ENCODE measurements at regions not wholly inside any gene's neighbourhood (a gene's known extent, or its start where the extent isn't known, plus 50 kb on each side); places are given as distances from the start of the nearest gene placed in this dataset.

DNA sequence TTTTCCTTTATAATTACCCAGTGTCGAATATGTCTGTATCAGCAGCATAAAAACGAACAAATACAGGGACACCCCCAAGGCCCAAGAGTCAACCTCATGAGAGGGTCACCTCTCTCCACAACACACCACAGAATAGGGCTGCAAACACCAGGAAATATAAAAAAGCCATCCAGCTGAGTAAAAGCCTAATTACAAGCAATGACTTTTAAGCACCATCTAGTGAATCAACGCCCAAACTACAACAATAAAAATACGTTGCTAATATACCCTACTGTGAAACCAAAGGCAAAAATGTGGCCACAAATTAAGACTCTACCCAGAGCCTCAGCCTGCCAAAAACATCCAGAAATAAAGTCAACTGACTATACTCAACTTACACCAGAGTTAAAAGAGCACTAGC is 817.9 kb upstream of the NEGR1 start:
- no peaks in the 10 kb centered on the region for H3K27me3 Mint-ChIP-seq (ENCODE audit: insufficient read depth)
- H3K4me3 Mint-ChIP-seq = no peak overlapping the region
- no peaks in the 10 kb centered on the region for H3K9me3 Mint-ChIP-seq
- no peak overlapping the region for H3K27ac Mint-ChIP-seq
- no peak for DNase-seq (ENCODE audit: low spot score)
- no peaks in the 10 kb centered on the region for H3K36me3 Mint-ChIP-seq (ENCODE audit: low read depth)
- H3K4me1 Mint-ChIP-seq (ENCODE audit: low read depth) = no peaks in the 10 kb centered on the region
- intact Hi-C loops (cut with micrococcal nuclease) = no loop called here

DNA sequence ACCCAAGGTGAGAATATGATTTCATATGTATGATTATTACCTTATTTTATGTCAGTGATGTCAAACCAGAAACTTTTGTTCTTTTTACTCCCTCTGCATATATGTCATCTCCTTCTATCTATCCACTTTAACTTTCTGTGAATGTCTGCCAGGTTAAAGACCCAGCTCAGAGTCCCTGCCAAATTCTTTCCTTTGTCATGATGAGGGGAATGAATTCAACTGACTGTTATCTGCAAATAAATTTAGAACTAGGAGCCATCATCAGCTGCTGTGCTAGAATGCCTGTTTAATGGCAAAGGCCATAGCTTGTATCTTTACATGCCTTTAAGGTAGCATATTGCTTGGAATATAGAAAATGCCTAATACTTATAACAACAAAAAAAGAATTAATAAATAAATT is 815.6 kb upstream of the NEGR1 start:
- Mint-ChIP-seq H3K27ac (no peak overlapping the region), H3K4me1 (ENCODE audit: low read depth) (no peaks in the 10 kb centered on the region), H3K9me3 (no peaks in the 10 kb centered on the region), H3K36me3 (ENCODE audit: low read depth) (no peaks in the 10 kb centered on the region), H3K4me3 (no peak overlapping the region), H3K27me3 (ENCODE audit: insufficient read depth) (no peaks in the 10 kb centered on the region)
- DNase-seq (ENCODE audit: low spot score) = no peak
- intact Hi-C loops (cut with micrococcal nuclease) = no loop called here

DNA sequence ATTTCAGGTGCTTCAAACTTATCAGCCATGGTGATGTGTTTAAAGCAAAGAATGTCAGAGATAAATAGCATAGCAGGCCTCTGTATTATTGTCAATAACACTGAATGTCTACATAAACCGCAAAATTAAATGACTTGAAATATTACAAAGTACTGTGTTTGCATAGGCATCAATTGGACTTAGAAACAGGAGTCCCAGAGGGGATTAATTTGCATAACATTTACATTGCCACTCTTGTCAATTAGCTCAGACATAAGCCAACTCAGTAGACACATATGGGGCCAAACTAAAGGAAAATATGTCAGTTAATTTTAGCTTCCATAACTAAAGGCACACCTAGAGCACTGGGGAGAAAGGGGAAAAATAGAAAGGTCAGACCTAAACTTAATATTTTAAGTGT is 814.5 kb upstream of the NEGR1 start:
- intact Hi-C loops (cut with micrococcal nuclease) = no loop called here
- Mint-ChIP-seq H3K27me3 (ENCODE audit: insufficient read depth) (no peaks in the 10 kb centered on the region), H3K36me3 (ENCODE audit: low read depth) (no peaks in the 10 kb centered on the region), H3K27ac (no peak overlapping the region), H3K9me3 (no peaks in the 10 kb centered on the region), H3K4me3 (no peak overlapping the region), H3K4me1 (ENCODE audit: low read depth) (no peaks in the 10 kb centered on the region)
- DNase-seq (ENCODE audit: low spot score) = no peak

DNA sequence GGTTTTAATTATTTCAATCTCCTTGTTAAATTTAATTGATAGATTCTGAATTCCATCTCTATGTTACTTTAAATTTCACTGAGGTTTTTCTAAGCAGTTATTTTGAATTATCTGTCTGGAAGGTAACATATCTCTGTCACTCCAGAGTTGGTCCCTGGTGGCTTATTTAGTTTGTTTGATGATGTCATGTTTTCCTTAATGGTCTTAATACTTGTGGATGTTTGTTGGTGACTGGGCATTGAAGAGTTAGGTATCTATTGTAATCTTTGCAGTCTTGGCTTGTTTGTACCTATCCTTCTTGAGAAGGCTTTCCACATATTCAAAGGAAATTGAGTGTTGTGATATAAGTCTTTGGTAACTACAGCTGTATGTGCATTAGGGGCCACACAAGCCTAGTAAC is 810.0 kb upstream of the NEGR1 start:
- Mint-ChIP-seq H3K9me3 (no peaks in the 10 kb centered on the region), H3K4me1 (ENCODE audit: low read depth) (no peaks in the 10 kb centered on the region), H3K27me3 (ENCODE audit: insufficient read depth) (no peaks in the 10 kb centered on the region), H3K36me3 (ENCODE audit: low read depth) (no peaks in the 10 kb centered on the region), H3K27ac (no peak overlapping the region), H3K4me3 (no peak overlapping the region)
- intact Hi-C loops (cut with micrococcal nuclease) = no loop called here
- DNase-seq (ENCODE audit: low spot score) = no peak

DNA sequence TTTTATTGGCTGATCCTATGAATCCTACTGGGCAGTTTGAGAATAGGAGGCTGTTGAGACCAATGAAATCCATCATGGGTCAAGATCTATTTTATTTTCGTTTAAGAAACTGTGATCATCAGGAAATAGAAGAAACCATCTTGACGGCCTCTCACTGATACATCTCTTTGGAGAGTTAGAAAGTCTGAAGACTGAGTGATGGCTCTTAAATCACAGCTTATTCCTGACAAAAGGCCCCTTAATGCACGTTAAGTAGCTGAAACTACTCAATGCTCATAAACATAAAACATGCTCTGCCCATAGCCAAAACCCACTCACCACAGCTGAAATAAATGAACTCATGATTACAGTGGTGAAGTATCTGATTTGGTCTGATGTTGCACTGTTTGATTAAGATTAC is 784.5 kb upstream of the NEGR1 start:
- no peak overlapping the region for H3K27ac Mint-ChIP-seq
- no peaks in the 10 kb centered on the region for H3K36me3 Mint-ChIP-seq (ENCODE audit: low read depth)
- intact Hi-C loops (cut with micrococcal nuclease) = no loop called here
- no peaks in the 10 kb centered on the region for H3K4me1 Mint-ChIP-seq (ENCODE audit: low read depth)
- peaks cover 7% of the 10 kb centered on the region for H3K9me3 Mint-ChIP-seq
- H3K4me3 Mint-ChIP-seq = no peak overlapping the region
- no peaks in the 10 kb centered on the region for H3K27me3 Mint-ChIP-seq (ENCODE audit: insufficient read depth)
- no peak for DNase-seq (ENCODE audit: low spot score)

DNA sequence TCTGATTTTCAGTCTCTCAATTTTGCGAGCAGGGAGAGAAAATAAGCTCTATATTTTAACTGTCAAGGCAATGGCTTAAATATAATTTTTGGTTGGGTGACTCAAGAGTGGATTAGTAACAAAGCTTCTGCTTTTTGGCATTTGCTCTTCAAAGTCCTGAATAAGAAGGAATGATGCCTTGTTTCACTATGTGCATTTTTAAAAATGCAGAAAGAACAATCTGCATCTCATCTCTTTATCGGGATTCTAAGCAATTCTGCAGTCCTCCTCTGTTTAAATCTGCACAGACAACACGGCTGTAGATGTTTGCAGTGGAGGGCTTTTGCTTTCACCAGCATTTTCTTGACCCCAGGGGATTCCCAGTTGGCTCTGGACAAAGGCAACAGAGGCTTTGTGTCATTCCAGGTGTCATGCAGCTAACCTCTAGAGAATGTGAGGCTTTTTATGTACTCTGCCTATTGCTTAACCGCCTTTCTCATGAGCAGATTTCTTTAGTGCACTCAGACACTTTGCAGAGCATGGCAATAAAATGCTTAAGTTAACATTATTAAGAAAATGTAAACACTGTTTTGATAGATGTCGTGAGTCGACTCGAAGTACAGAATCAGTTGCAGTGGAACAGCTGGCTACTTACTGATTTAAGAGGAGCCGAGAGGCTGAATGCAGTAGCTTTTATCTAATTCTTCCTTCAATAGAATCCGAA is 783.2 kb upstream of the NEGR1 start:
- H3K4me1 Mint-ChIP-seq (ENCODE audit: low read depth) = no peaks in the 10 kb centered on the region
- H3K27me3 Mint-ChIP-seq (ENCODE audit: insufficient read depth) = no peaks in the 10 kb centered on the region
- DNase-seq (ENCODE audit: low spot score) = no peak
- H3K4me3 Mint-ChIP-seq = no peak overlapping the region
- intact Hi-C loops (cut with micrococcal nuclease) = no loop called here
- peaks cover 13% of the 10 kb centered on the region for H3K9me3 Mint-ChIP-seq
- no peak overlapping the region for H3K27ac Mint-ChIP-seq
- no peaks in the 10 kb centered on the region for H3K36me3 Mint-ChIP-seq (ENCODE audit: low read depth)

DNA sequence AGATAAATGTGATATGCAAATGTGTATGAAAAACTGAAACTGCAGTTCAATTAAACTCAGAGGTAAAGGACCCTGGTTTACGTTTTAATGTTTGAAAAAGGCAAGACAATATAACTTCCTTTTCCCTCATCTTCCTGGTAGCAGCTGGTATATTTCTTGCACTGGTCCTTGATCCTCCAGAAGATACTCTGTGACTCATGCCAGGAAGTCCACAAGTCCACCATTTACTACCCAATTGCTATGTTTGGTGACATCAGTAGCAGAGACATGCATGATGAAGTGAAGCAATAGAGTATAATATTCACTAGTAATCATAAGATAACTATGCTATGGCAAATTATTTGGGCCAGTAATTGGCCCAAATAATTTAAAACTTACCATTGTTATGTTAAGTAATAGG is 774.5 kb upstream of the NEGR1 start:
- H3K27ac Mint-ChIP-seq = no peak overlapping the region
- H3K9me3 Mint-ChIP-seq = peaks cover 8% of the 10 kb centered on the region
- no peaks in the 10 kb centered on the region for H3K4me1 Mint-ChIP-seq (ENCODE audit: low read depth)
- no peak overlapping the region for H3K4me3 Mint-ChIP-seq
- no peak for DNase-seq (ENCODE audit: low spot score)
- intact Hi-C loops (cut with micrococcal nuclease) = no loop called here
- H3K36me3 Mint-ChIP-seq (ENCODE audit: low read depth) = no peaks in the 10 kb centered on the region
- H3K27me3 Mint-ChIP-seq (ENCODE audit: insufficient read depth) = no peaks in the 10 kb centered on the region

DNA sequence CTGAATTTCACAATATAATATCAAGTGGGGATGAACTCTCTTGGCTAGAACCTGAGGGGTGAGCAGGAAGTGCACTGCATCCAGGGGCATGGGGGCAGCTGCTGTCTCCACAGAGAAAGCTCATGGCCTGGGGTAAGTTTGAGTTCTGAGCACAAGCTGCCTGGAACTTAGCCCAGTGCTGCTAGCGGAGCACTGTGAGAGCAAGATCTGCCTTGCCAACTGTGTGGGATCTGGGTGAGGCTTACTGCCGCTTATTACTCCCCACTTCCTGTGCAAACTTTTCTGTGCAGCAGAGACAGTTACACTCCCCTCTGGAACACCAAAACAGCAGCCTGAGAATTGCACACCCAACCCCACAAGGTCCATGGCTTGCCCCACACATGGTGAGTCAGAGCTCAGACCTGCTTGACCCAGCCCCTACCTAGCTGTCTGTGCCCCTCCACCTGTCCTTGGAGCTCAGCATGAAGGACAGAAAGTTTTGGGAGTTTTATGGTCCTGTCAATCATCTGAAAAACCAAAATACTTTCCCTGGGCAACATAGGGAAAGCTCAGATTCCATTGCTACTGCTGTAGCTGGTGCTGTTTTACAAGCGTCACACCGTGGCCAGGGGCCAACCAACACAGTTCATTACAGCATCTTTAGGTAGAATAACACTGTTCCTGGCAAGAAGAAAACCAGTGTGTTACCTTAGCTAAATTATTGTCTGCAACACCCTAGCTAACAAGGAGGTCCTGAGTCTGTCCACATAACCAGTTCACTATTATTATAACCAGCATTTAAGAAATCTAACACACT is 762.1 kb upstream of the NEGR1 start:
- Mint-ChIP-seq H3K4me1 (ENCODE audit: low read depth) (no peaks in the 10 kb centered on the region), H3K27ac (no peak overlapping the region), H3K4me3 (no peak overlapping the region), H3K27me3 (ENCODE audit: insufficient read depth) (no peaks in the 10 kb centered on the region), H3K9me3 (no peaks in the 10 kb centered on the region), H3K36me3 (ENCODE audit: low read depth) (no peaks in the 10 kb centered on the region)
- intact Hi-C loops (cut with micrococcal nuclease) = no loop called here
- DNase-seq (ENCODE audit: low spot score) = no peak

DNA sequence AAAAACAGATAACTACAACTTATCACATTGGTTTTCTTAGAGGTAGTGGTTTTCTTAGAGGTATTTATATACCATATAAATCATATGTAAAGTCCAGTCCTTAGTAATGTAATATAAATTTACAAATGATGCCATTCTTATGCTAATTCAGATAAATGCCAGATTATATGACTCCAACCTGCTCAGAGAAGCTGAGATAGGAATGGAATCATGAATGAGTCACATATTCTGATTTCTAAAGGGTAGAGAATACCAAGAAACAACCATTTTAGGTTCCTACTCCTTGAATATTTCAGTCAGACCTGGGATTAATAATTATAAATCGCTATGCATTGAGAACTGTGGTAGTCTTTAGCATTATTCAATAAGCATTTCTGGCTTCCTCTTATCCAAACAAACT is 760.1 kb upstream of the NEGR1 start:
- no peaks in the 10 kb centered on the region for H3K4me1 Mint-ChIP-seq (ENCODE audit: low read depth)
- no peaks in the 10 kb centered on the region for H3K36me3 Mint-ChIP-seq (ENCODE audit: low read depth)
- H3K27me3 Mint-ChIP-seq (ENCODE audit: insufficient read depth) = no peaks in the 10 kb centered on the region
- H3K4me3 Mint-ChIP-seq = no peak overlapping the region
- intact Hi-C loops (cut with micrococcal nuclease) = no loop called here
- no peak for DNase-seq (ENCODE audit: low spot score)
- H3K9me3 Mint-ChIP-seq = no peaks in the 10 kb centered on the region
- no peak overlapping the region for H3K27ac Mint-ChIP-seq

DNA sequence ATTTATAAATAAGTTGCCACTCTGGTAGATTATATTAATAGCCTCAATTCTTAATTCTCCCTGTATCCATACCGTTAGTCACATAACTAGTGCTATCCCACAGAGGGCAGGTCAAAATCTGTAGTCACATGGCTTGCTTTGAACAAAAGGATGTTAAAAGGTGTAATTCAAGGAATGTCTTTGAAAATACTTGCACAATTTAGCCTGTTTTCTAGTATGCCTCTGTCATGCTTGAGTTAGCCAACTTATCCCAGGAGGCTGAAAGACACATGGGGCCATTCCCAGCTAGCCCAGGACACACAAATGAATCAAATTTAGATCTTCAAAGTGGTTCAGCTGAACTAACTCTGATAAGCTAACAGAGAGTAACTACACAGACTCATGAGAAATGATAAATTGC is 758.5 kb upstream of the NEGR1 start:
- Mint-ChIP-seq H3K27me3 (ENCODE audit: insufficient read depth) (no peaks in the 10 kb centered on the region), H3K4me1 (ENCODE audit: low read depth) (no peaks in the 10 kb centered on the region), H3K4me3 (no peak overlapping the region), H3K36me3 (ENCODE audit: low read depth) (no peaks in the 10 kb centered on the region), H3K27ac (no peak overlapping the region), H3K9me3 (no peaks in the 10 kb centered on the region)
- DNase-seq (ENCODE audit: low spot score) = no peak
- intact Hi-C loops (cut with micrococcal nuclease) = no loop called here

DNA sequence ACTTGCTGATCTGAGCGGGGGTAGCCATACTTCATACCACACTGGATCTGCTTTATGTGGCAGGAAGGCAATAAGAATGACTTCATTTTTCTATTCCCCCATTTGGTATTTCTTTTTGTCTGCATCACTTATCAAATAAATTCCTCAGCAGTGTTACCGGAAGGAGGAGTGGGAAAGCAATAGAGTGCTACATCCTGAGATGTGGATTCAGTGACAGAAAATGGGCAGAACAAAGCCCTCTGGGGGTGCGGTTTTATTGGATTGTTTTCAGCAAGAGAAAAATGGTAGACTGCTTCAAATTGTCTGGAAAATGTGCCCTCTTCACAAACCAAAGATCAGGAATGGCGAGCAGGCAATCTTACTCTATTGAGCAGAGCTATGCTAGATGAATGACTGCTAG is 751.9 kb upstream of the NEGR1 start:
- H3K4me3 Mint-ChIP-seq = no peak overlapping the region
- H3K36me3 Mint-ChIP-seq (ENCODE audit: low read depth) = no peaks in the 10 kb centered on the region
- intact Hi-C loops (cut with micrococcal nuclease) = no loop called here
- H3K9me3 Mint-ChIP-seq = no peaks in the 10 kb centered on the region
- no peaks in the 10 kb centered on the region for H3K27me3 Mint-ChIP-seq (ENCODE audit: insufficient read depth)
- no peak for DNase-seq (ENCODE audit: low spot score)
- H3K4me1 Mint-ChIP-seq (ENCODE audit: low read depth) = no peaks in the 10 kb centered on the region
- no peak overlapping the region for H3K27ac Mint-ChIP-seq

DNA sequence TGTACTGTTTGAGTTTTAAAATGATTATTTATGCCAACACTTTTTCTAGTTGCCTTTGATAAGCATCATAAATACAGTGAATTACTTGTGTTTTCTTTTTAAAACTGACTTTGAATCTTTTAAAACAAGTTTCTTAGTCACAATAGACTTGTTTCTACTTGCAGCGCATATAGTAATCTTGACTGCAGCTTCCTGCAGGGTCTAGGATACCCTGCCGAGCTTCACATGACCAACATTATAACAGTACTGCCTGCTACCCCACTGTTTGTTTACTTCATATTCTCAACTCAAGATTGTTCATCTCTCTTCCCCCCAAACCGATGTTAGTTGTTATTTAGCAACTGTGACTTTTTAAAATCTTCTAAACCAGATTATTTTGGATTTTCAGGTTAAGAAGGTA is 751.3 kb upstream of the NEGR1 start:
- intact Hi-C loops (cut with micrococcal nuclease) = no loop called here
- H3K27me3 Mint-ChIP-seq (ENCODE audit: insufficient read depth) = no peaks in the 10 kb centered on the region
- H3K27ac Mint-ChIP-seq = no peak overlapping the region
- no peaks in the 10 kb centered on the region for H3K9me3 Mint-ChIP-seq
- H3K36me3 Mint-ChIP-seq (ENCODE audit: low read depth) = no peaks in the 10 kb centered on the region
- DNase-seq (ENCODE audit: low spot score) = no peak
- H3K4me1 Mint-ChIP-seq (ENCODE audit: low read depth) = no peaks in the 10 kb centered on the region
- H3K4me3 Mint-ChIP-seq = no peak overlapping the region

DNA sequence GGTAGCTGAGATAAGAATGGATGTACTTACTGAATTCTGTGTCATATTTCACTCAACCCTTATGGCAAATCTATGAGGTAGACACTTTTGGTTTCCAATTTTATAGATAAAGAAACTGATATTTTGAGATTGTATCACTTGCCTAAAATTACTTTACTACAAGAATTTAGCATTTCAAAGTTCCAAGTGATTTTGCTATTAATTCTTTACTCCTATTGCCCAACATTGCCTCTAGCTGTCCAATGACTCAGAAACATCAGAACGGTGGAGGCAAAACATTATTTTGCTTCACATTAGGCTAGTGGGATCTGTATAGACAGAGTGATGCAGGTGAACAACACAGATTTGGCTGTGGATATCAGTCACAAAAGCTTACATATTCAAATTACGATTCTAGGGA is 747.2 kb upstream of the NEGR1 start:
- Mint-ChIP-seq H3K4me1 (ENCODE audit: low read depth) (no peaks in the 10 kb centered on the region), H3K4me3 (no peak overlapping the region), H3K27me3 (ENCODE audit: insufficient read depth) (no peaks in the 10 kb centered on the region), H3K36me3 (ENCODE audit: low read depth) (no peaks in the 10 kb centered on the region), H3K9me3 (no peaks in the 10 kb centered on the region), H3K27ac (no peak overlapping the region)
- intact Hi-C loops (cut with micrococcal nuclease) = no loop called here
- no peak for DNase-seq (ENCODE audit: low spot score)

DNA sequence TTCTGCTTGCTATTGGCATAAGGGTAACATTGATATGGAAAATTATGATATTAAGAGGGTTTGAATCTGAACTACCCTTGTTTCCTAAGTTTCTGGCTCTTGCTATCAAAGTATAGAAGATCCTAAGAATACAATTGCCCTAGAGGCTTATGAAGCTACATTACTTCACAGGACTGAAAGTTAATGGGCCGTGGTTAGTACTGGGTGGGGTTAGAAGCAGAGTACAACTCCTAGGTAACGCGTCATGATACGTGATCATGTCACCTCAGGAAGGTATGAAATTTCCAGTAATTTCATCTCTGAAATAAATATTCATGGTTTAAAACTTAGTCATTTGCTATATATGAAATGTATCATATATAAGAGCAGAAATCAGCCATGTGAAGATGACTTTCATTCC is 743.8 kb upstream of the NEGR1 start:
- H3K9me3 Mint-ChIP-seq = no peaks in the 10 kb centered on the region
- intact Hi-C loops (cut with micrococcal nuclease) = no loop called here
- H3K4me1 Mint-ChIP-seq (ENCODE audit: low read depth) = no peaks in the 10 kb centered on the region
- H3K27me3 Mint-ChIP-seq (ENCODE audit: insufficient read depth) = no peaks in the 10 kb centered on the region
- no peak overlapping the region for H3K4me3 Mint-ChIP-seq
- no peak for DNase-seq (ENCODE audit: low spot score)
- no peak overlapping the region for H3K27ac Mint-ChIP-seq
- no peaks in the 10 kb centered on the region for H3K36me3 Mint-ChIP-seq (ENCODE audit: low read depth)

Data from activated T-helper 1 cell treated with anti-CD3 and anti-CD28 coated beads, Interleukin-12 subunit alpha, Interleukin-12 subunit beta, Interleukin-2, Interleukin-4 antibody, amounts not matched to agents 30 ng/mL and 10 ng/mL and 1 ng/mL, durations not matched to agents 14 hours and 24 hours and 36 hours (primary cell).